Smooth muscle cell (in vitro differentiated cells): ENCODE measurements at regions not wholly inside any gene's neighbourhood (a gene's known extent, or its start where the extent isn't known, plus 50 kb on each side); places are given as distances from the start of the nearest gene placed in this dataset.

Experiments used
- DNase-seq: peaks from one replicate; lab custom pipeline; 2025; ENCODE audit not compliant: unreplicated experiment; lab: John Stamatoyannopoulos, UW
- H2AFZ ChIP-seq: fragments of 200-600 bp; sonication (generic); 2 replicates; pipeline ENCODE4 v1.6.0; 2016; ENCODE audit warnings: antibody characterized with exemption, low read depth, mild to moderate bottlenecking
- H3F3A ChIP-seq: fragments of 200-600 bp; sonication (generic); 2 replicates; pipeline ENCODE4 v1.6.0; 2017; ENCODE audit warnings: antibody characterized with exemption, low read depth
- H3K27ac ChIP-seq: fragments of 200-600 bp; sonication (generic); 2 replicates; pipeline ENCODE4 v1.5.1; 2016; ENCODE audit warnings: low read depth, mild to moderate bottlenecking
- H3K27me3 ChIP-seq: fragments of 200-600 bp; sonication (generic); 2 replicates; pipeline ENCODE4 v1.6.1; 2016; ENCODE audit warnings: low read depth, mild to moderate bottlenecking
- H3K36me3 ChIP-seq: fragments of 200-600 bp; sonication (generic); 2 replicates; pipeline ENCODE4 v1.5.1; 2016; ENCODE audit warnings: low read depth
- H3K4me1 ChIP-seq: fragments of 200-600 bp; sonication (generic); 2 replicates; pipeline ENCODE4 v1.5.1; 2016; ENCODE audit warnings: low read depth
- H3K4me2 ChIP-seq: fragments of 200-600 bp; sonication (generic); 2 replicates; pipeline ENCODE4 v1.6.0; 2016; ENCODE audit warnings: mild to moderate bottlenecking
- H3K4me3 ChIP-seq: fragments of 200-600 bp; sonication (generic); 2 replicates; pipeline ENCODE4 v1.5.1; 2016; ENCODE audit warnings: mild to moderate bottlenecking
- H3K79me2 ChIP-seq: fragments of 200-600 bp; sonication (generic); 2 replicates; pipeline ENCODE4 v1.6.0; 2016; ENCODE audit warnings: low read depth, mild to moderate bottlenecking
- H3K9ac ChIP-seq: fragments of 200-600 bp; sonication (generic); 2 replicates; pipeline ENCODE4 v1.6.0; 2016; ENCODE audit warnings: low read depth
- H3K9me3 ChIP-seq: fragments of 200-600 bp; sonication (generic); replicated peaks from 2 replicates; pipeline ENCODE4 v1.5.1; 2016; ENCODE audit warnings: low read depth
- H4K20me1 ChIP-seq: fragments of 200-600 bp; sonication (generic); 2 replicates; pipeline ENCODE4 v1.6.0; 2016; ENCODE audit warnings: low read depth
- CTCF ChIP-seq: fragments of 200-600 bp; sonication (generic); IDR thresholded peaks from 2 replicates; pipeline ENCODE4 v1.5.1; 2017; ENCODE audit warnings: borderline replicate concordance, mild to moderate bottlenecking, antibody characterized with exemption; ENCODE audit not compliant: insufficient read depth, poor library complexity, severe bottlenecking
- WGBS: methylation state at CpG from one replicate; pipeline ENCODE4 v1.1.7; 2016; ENCODE audit warnings: low lambda C conversion rate; 5-methylcytosine and 5-hydroxymethylcytosine counted together

GRCh38 chr5:158145827-158146226, 286.9 kb upstream of the CLINT1 start:
- Histone ChIP-seq H3K27me3 (no peaks in the 10 kb centered on the region), H3K27ac (no peak overlapping the region), H3K9ac (no peak overlapping the region), H3K4me2 (no peak overlapping the region), H3F3A (no peaks in the 10 kb centered on the region), H4K20me1 (no peaks in the 10 kb centered on the region), H3K79me2 (no peaks in the 10 kb centered on the region), H3K9me3 (no peaks in the 10 kb centered on the region), H3K4me3 (no peak overlapping the region), H3K4me1 (no peaks in the 10 kb centered on the region), H2AFZ (no peak overlapping the region), H3K36me3 (no peaks in the 10 kb centered on the region)
- no peak for TF ChIP-seq CTCF
- DNase-seq: no peak
- WGBS: 62% methylated on average over 4 of the region's 4 CpGs

GRCh38 chr5:158143081-158143480, 284.1 kb upstream of the CLINT1 start:
- DNase-seq: no peak
- no peak overlapping the region for H2AFZ ChIP-seq
- no peak overlapping the region for H3K4me2 ChIP-seq
- H3K27ac ChIP-seq: no peak overlapping the region
- H3K9me3 ChIP-seq: no peaks in the 10 kb centered on the region
- no peak for TF ChIP-seq CTCF
- H3K27me3 ChIP-seq: no peaks in the 10 kb centered on the region
- WGBS: 73% methylated on average over 3 of the region's 3 CpGs
- no peak overlapping the region for H3K4me3 ChIP-seq
- no peaks in the 10 kb centered on the region for H3K36me3 ChIP-seq
- no peak overlapping the region for H3K9ac ChIP-seq
- no peaks in the 10 kb centered on the region for H3F3A ChIP-seq
- no peaks in the 10 kb centered on the region for H4K20me1 ChIP-seq
- H3K4me1 ChIP-seq: no peaks in the 10 kb centered on the region
- no peaks in the 10 kb centered on the region for H3K79me2 ChIP-seq

- Histone ChIP-seq H3K36me3 (no peaks in the 10 kb centered on the region), H3K4me2 (no peak overlapping the region), H3K27ac (no peak overlapping the region), H3F3A (no peaks in the 10 kb centered on the region), H3K4me1 (peaks cover 1% of the 10 kb centered on the region), H2AFZ (no peak overlapping the region), H3K4me3 (no peak overlapping the region), H3K9me3 (no peaks in the 10 kb centered on the region), H3K79me2 (no peaks in the 10 kb centered on the region), H3K9ac (no peak overlapping the region), H4K20me1 (no peaks in the 10 kb centered on the region), H3K27me3 (no peaks in the 10 kb centered on the region)
- no peak for DNase-seq
- WGBS: 90% methylated on average over 3 of the region's 3 CpGs
- TF ChIP-seq CTCF: no peak
Measured at GRCh38 chr5:158142156-158142555, 283.2 kb upstream of the CLINT1 start.

GRCh38 chr5:158140120-158140731, 281.3 kb upstream of the CLINT1 start:
- no peak overlapping the region for H2AFZ ChIP-seq
- H3K79me2 ChIP-seq: no peaks in the 10 kb centered on the region
- H3K4me3 ChIP-seq: no peak overlapping the region
- H3K36me3 ChIP-seq: no peaks in the 10 kb centered on the region
- H3K9ac ChIP-seq: no peak overlapping the region
- H4K20me1 ChIP-seq: no peaks in the 10 kb centered on the region
- peaks cover 10% of the 10 kb centered on the region for H3K4me1 ChIP-seq
- no peak overlapping the region for H3K27ac ChIP-seq
- no peak for DNase-seq
- no peaks in the 10 kb centered on the region for H3K9me3 ChIP-seq
- no peak for TF ChIP-seq CTCF
- 21% methylated on average over 4 of the region's 4 CpGs for WGBS
- H3K4me2 ChIP-seq: no peak overlapping the region
- H3F3A ChIP-seq: no peaks in the 10 kb centered on the region
- H3K27me3 ChIP-seq: no peaks in the 10 kb centered on the region
